Fibroblast of villous mesenchyme (primary cell): ENCODE measurements at regions not wholly inside any gene's neighbourhood (a gene's known extent, or its start where the extent isn't known, plus 50 kb on each side); places are given as distances from the start of the nearest gene placed in this dataset.

Source experiments
- DNase-seq: peaks from one replicate; pipeline ENCODE4 v3.0.0-alpha.2; 2010; ENCODE audit warnings: low read depth
- H3K4me3 ChIP-seq: 2 replicates; pipeline ENCODE4 v1.5.1; 2011; ENCODE audit warnings: low read depth, mild to moderate bottlenecking, low read length
- CTCF ChIP-seq: IDR thresholded peaks from 2 replicates; pipeline ENCODE4 v1.5.1; 2012; ENCODE audit warnings: low read depth, mild to moderate bottlenecking, low read length; ENCODE audit not compliant: insufficient read depth

GRCh38 chr7:70846208-70846607 is 285.7 kb upstream of the GALNT17 start:
- no peak for TF ChIP-seq CTCF
- DNase-seq = no peak
- H3K4me3 ChIP-seq = no peak overlapping the region

GRCh38 chr7:70849580-70850235 is 282.2 kb upstream of the GALNT17 start:
- no peak for DNase-seq
- TF ChIP-seq CTCF = no peak
- no peak overlapping the region for H3K4me3 ChIP-seq

- H3K4me3 ChIP-seq = no peak overlapping the region
- TF ChIP-seq CTCF = no peak
- no peak for DNase-seq
Measured at GRCh38 chr7:70855373-70855772, 276.6 kb upstream of the GALNT17 start.

- DNase-seq = peak; percentile 48
- no peak overlapping the region for H3K4me3 ChIP-seq
- peak; percentile 65 for TF ChIP-seq CTCF
Measured at GRCh38 chr7:70856901-70857630, 274.9 kb upstream of the GALNT17 start.

- H3K4me3 ChIP-seq = no peak overlapping the region
- DNase-seq = no peak
- no peak for TF ChIP-seq CTCF
Measured at GRCh38 chr7:70857793-70858545, 274.0 kb upstream of the GALNT17 start.

GRCh38 chr7:70867513-70867912 is 264.4 kb upstream of the GALNT17 start:
- no peak for DNase-seq
- no peak for TF ChIP-seq CTCF
- H3K4me3 ChIP-seq = no peak overlapping the region
